Stimulated activated memory B cell treated with anti-CD40 and anti-IgM and Interleukin-4, amounts not matched to agents 10 μg/mL and 1 μg/mL and 100 μg/mL, for 72 hours (primary cell): ENCODE measurements at regions not wholly inside any gene's neighbourhood (a gene's known extent, or its start where the extent isn't known, plus 50 kb on each side); places are given as distances from the start of the nearest gene placed in this dataset.

ENCODE experiments used
- ATAC-seq: fragments of 150-1000 bp; cut with Tn5 transposase; 2 replicates; pipeline ENCODE4 v1.10.0; 2021
- H3K27ac Mint-ChIP-seq: one replicate; pipeline ENCODE4 v1.8.0; 2022; ENCODE audit warnings: mild to moderate bottlenecking, mixed read lengths
- H3K27me3 Mint-ChIP-seq: one replicate; pipeline ENCODE4 v1.8.0; 2022; ENCODE audit warnings: mixed read lengths
- H3K36me3 Mint-ChIP-seq: one replicate; pipeline ENCODE4 v1.8.0; 2022; ENCODE audit warnings: mixed read lengths
- H3K4me1 Mint-ChIP-seq: one replicate; pipeline ENCODE4 v1.8.0; 2022; ENCODE audit warnings: mixed read lengths
- H3K4me3 Mint-ChIP-seq: one replicate; pipeline ENCODE4 v1.8.0; 2022; ENCODE audit warnings: mild to moderate bottlenecking, moderate library complexity, mixed read lengths
- H3K9me3 Mint-ChIP-seq: one replicate; pipeline ENCODE4 v1.8.0; 2022; ENCODE audit warnings: mixed read lengths

GRCh38 chr5:122576256-122577016, 198.4 kb upstream of the SNX2 start:
- H3K9me3 Mint-ChIP-seq, result no peaks in the 10 kb centered on the region
- H3K27me3 Mint-ChIP-seq, result peaks cover 23% of the 10 kb centered on the region
- H3K4me3 Mint-ChIP-seq, result no peak overlapping the region
- peaks cover 12% of the 10 kb centered on the region for H3K4me1 Mint-ChIP-seq
- no peaks in the 10 kb centered on the region for H3K36me3 Mint-ChIP-seq
- ATAC-seq, result no peak
- no peak overlapping the region for H3K27ac Mint-ChIP-seq

GRCh38 chr5:122581629-122582028, 193.3 kb upstream of the SNX2 start:
- H3K9me3 Mint-ChIP-seq, result no peaks in the 10 kb centered on the region
- H3K4me3 Mint-ChIP-seq, result no peak overlapping the region
- no peak overlapping the region for H3K27ac Mint-ChIP-seq
- H3K27me3 Mint-ChIP-seq, result peaks cover 31% of the 10 kb centered on the region
- no peaks in the 10 kb centered on the region for H3K36me3 Mint-ChIP-seq
- ATAC-seq, result no peak
- H3K4me1 Mint-ChIP-seq, result peaks cover 38% of the 10 kb centered on the region

GRCh38 chr5:122584411-122585300, 190.2 kb upstream of the SNX2 start:
- Mint-ChIP-seq H3K4me3 (no peak overlapping the region), H3K36me3 (no peaks in the 10 kb centered on the region), H3K9me3 (no peaks in the 10 kb centered on the region), H3K27ac (no peak overlapping the region), H3K4me1 (peaks cover 38% of the 10 kb centered on the region), H3K27me3 (peaks cover 26% of the 10 kb centered on the region)
- peak; percentile 62 for ATAC-seq

- Mint-ChIP-seq H3K4me3 (no peak overlapping the region), H3K27me3 (peaks cover 18% of the 10 kb centered on the region), H3K4me1 (peaks cover 35% of the 10 kb centered on the region), H3K27ac (no peak overlapping the region), H3K36me3 (no peaks in the 10 kb centered on the region), H3K9me3 (no peaks in the 10 kb centered on the region)
- no peak for ATAC-seq
Observed at GRCh38 chr5:122585371-122585770, 189.5 kb upstream of the SNX2 start.

GRCh38 chr5:122586351-122586750, 188.5 kb upstream of the SNX2 start:
- Mint-ChIP-seq H3K4me1 (peaks cover 27% of the 10 kb centered on the region), H3K4me3 (no peak overlapping the region), H3K27ac (no peak overlapping the region), H3K36me3 (no peaks in the 10 kb centered on the region), H3K27me3 (peaks cover 9% of the 10 kb centered on the region), H3K9me3 (no peaks in the 10 kb centered on the region)
- no peak for ATAC-seq

- H3K27ac Mint-ChIP-seq, result no peak overlapping the region
- no peak overlapping the region for H3K4me3 Mint-ChIP-seq
- no peaks in the 10 kb centered on the region for H3K4me1 Mint-ChIP-seq
- ATAC-seq, result no peak
- peaks cover 5% of the 10 kb centered on the region for H3K9me3 Mint-ChIP-seq
- peaks cover under 1% of the 10 kb centered on the region for H3K36me3 Mint-ChIP-seq
- H3K27me3 Mint-ChIP-seq, result no peaks in the 10 kb centered on the region
Observed at GRCh38 chr5:122591828-122592227, 183.1 kb upstream of the SNX2 start.

- H3K9me3 Mint-ChIP-seq, result peaks cover 16% of the 10 kb centered on the region
- H3K36me3 Mint-ChIP-seq, result peaks cover 15% of the 10 kb centered on the region
- H3K27me3 Mint-ChIP-seq, result no peaks in the 10 kb centered on the region
- no peak for ATAC-seq
- H3K27ac Mint-ChIP-seq, result no peak overlapping the region
- H3K4me1 Mint-ChIP-seq, result peaks cover 14% of the 10 kb centered on the region
- no peak overlapping the region for H3K4me3 Mint-ChIP-seq
Observed at GRCh38 chr5:122599000-122599399, 175.9 kb upstream of the SNX2 start.

- peaks cover 14% of the 10 kb centered on the region for H3K9me3 Mint-ChIP-seq
- H3K27ac Mint-ChIP-seq, result no peak overlapping the region
- ATAC-seq, result no peak
Observed at GRCh38 chr5:122600924-122601323, 174.0 kb upstream of the SNX2 start.

GRCh38 chr5:122602700-122603099, 172.2 kb upstream of the SNX2 start:
- H3K27ac Mint-ChIP-seq, result no peak overlapping the region
- H3K27me3 Mint-ChIP-seq, result no peaks in the 10 kb centered on the region
- no peak overlapping the region for H3K4me3 Mint-ChIP-seq
- H3K4me1 Mint-ChIP-seq, result peaks cover 14% of the 10 kb centered on the region
- H3K36me3 Mint-ChIP-seq, result peaks cover 9% of the 10 kb centered on the region
- H3K9me3 Mint-ChIP-seq, result peaks cover 12% of the 10 kb centered on the region
- ATAC-seq, result no peak

More at GRCh38 chr5:122600924-122601323, 174.0 kb upstream of the SNX2 start:
- H3K4me3 Mint-ChIP-seq, result no peak overlapping the region
- no peaks in the 10 kb centered on the region for H3K27me3 Mint-ChIP-seq
- H3K4me1 Mint-ChIP-seq, result peaks cover 14% of the 10 kb centered on the region
- peaks cover 15% of the 10 kb centered on the region for H3K36me3 Mint-ChIP-seq

- Mint-ChIP-seq H3K27ac (no peak overlapping the region), H3K4me3 (no peak overlapping the region), H3K27me3 (no peaks in the 10 kb centered on the region), H3K9me3 (peaks cover 5% of the 10 kb centered on the region), H3K36me3 (peaks cover 9% of the 10 kb centered on the region), H3K4me1 (no peaks in the 10 kb centered on the region)
- ATAC-seq, result no peak
Observed at GRCh38 chr5:122605236-122605635, 169.6 kb upstream of the SNX2 start.

GRCh38 chr5:122607818-122608217, 167.1 kb upstream of the SNX2 start:
- no peaks in the 10 kb centered on the region for H3K27me3 Mint-ChIP-seq
- H3K36me3 Mint-ChIP-seq, result no peaks in the 10 kb centered on the region
- no peaks in the 10 kb centered on the region for H3K9me3 Mint-ChIP-seq

GRCh38 chr5:122608222-122608621, 166.7 kb upstream of the SNX2 start:
- Mint-ChIP-seq H3K36me3 (no peaks in the 10 kb centered on the region), H3K9me3 (no peaks in the 10 kb centered on the region), H3K4me3 (no peak overlapping the region), H3K4me1 (no peaks in the 10 kb centered on the region), H3K27ac (no peak overlapping the region), H3K27me3 (no peaks in the 10 kb centered on the region)
- ATAC-seq, result no peak

More at GRCh38 chr5:122607818-122608217, 167.1 kb upstream of the SNX2 start:
- Mint-ChIP-seq H3K4me1 (no peaks in the 10 kb centered on the region), H3K27ac (no peak overlapping the region), H3K4me3 (no peak overlapping the region)
- no peak for ATAC-seq

- H3K36me3 Mint-ChIP-seq, result no peaks in the 10 kb centered on the region
- no peaks in the 10 kb centered on the region for H3K4me1 Mint-ChIP-seq
- H3K9me3 Mint-ChIP-seq, result no peaks in the 10 kb centered on the region
Observed at GRCh38 chr5:122611406-122611805, 163.5 kb upstream of the SNX2 start.

GRCh38 chr5:122612901-122613300, 162.0 kb upstream of the SNX2 start:
- Mint-ChIP-seq H3K4me3 (no peak overlapping the region), H3K27ac (no peak overlapping the region), H3K36me3 (no peaks in the 10 kb centered on the region), H3K9me3 (no peaks in the 10 kb centered on the region), H3K4me1 (no peaks in the 10 kb centered on the region), H3K27me3 (no peaks in the 10 kb centered on the region)
- no peak for ATAC-seq

More at GRCh38 chr5:122611406-122611805, 163.5 kb upstream of the SNX2 start:
- no peak for ATAC-seq
- Mint-ChIP-seq H3K4me3 (no peak overlapping the region), H3K27me3 (no peaks in the 10 kb centered on the region), H3K27ac (no peak overlapping the region)

GRCh38 chr5:122615146-122615545, 159.7 kb upstream of the SNX2 start:
- H3K9me3 Mint-ChIP-seq, result no peaks in the 10 kb centered on the region
- ATAC-seq, result no peak
- no peaks in the 10 kb centered on the region for H3K4me1 Mint-ChIP-seq
- no peaks in the 10 kb centered on the region for H3K27me3 Mint-ChIP-seq
- H3K27ac Mint-ChIP-seq, result no peak overlapping the region
- no peaks in the 10 kb centered on the region for H3K36me3 Mint-ChIP-seq
- H3K4me3 Mint-ChIP-seq, result no peak overlapping the region
